Fibroblast of lung (primary cell): ENCODE measurements at regions not wholly inside any gene's neighbourhood (a gene's known extent, or its start where the extent isn't known, plus 50 kb on each side); places are given as distances from the start of the nearest gene placed in this dataset.

ENCODE experiments used
- EZH2 ChIP-seq: IDR thresholded peaks from 2 replicates; pipeline ENCODE4 v1.5.1; 2012; ENCODE audit warnings: low read length, control low read depth, mild to moderate bottlenecking; ENCODE audit errors: missing control alignments
- TF ChIP-seq, protein P1 (sequence below), 2 donors: IDR thresholded peaks in 1 of 2; conservative IDR thresholded peaks in 1 of 2; 1 replicate in 1 of 2; 2 replicates in 1 of 2; pipeline ENCODE4 v1.5.1; 2011 to 2012; ENCODE audit warnings: low read length in 2 of 2, control low read depth in 1 of 2, inconsistent platforms in 1 of 2, low read depth in 1 of 2, mild to moderate bottlenecking in 1 of 2

DNA sequence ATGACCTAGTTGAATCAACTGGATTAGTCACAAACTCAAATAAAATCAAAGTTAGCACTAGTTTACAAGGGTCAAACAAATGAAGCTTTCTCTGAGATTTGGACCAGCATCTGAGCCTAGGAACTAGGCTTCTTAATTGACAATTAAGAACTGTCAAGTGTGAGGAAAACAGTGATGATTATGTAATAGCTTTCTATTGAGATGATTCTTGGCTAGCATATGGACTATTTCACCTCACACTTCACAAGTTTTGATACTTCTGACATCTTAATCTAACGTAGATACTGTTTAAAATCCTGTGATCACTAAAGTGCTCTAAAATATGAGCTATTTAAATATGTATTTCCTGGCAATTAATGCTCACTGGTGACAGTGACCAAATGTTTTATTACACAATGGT is 542.9 kb downstream of the EFNA5 start:
- TF ChIP-seq, protein P1, sequence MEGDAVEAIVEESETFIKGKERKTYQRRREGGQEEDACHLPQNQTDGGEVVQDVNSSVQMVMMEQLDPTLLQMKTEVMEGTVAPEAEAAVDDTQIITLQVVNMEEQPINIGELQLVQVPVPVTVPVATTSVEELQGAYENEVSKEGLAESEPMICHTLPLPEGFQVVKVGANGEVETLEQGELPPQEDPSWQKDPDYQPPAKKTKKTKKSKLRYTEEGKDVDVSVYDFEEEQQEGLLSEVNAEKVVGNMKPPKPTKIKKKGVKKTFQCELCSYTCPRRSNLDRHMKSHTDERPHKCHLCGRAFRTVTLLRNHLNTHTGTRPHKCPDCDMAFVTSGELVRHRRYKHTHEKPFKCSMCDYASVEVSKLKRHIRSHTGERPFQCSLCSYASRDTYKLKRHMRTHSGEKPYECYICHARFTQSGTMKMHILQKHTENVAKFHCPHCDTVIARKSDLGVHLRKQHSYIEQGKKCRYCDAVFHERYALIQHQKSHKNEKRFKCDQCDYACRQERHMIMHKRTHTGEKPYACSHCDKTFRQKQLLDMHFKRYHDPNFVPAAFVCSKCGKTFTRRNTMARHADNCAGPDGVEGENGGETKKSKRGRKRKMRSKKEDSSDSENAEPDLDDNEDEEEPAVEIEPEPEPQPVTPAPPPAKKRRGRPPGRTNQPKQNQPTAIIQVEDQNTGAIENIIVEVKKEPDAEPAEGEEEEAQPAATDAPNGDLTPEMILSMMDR (conservative IDR thresholded peaks at IDR 0.05 in 1 of 2, IDR thresholded peaks at IDR 0.05 in 1 of 2; ENCODE audit: low read depth in 1 of 2, low read length in 2 of 2), result no peak
- no peak for TF ChIP-seq EZH2
